Testis (tissue), 2 donors: ENCODE measurements at regions not wholly inside any gene's neighbourhood (a gene's known extent, or its start where the extent isn't known, plus 50 kb on each side); places are given as distances from the start of the nearest gene placed in this dataset.

Source experiments
- POLR2A ChIP-seq: fragments of 450-650 bp; IDR thresholded peaks from one replicate; pipeline ENCODE4 v1.6.1; 2017; ENCODE audit warnings: antibody characterized with exemption, mild to moderate bottlenecking, moderate library complexity
- TF ChIP-seq, protein P1 (sequence below), 3 experiments: fragments of 450-650 bp in 2 of 3; fragments of 200-600 bp in 1 of 3; sonication (generic) in 1 of 3; IDR thresholded peaks; one replicate each; pipeline ENCODE4 v1.5.1; 2016 to 2019; ENCODE audit warnings: antibody characterized with exemption in 3 of 3, mild to moderate bottlenecking in 2 of 3, moderate library complexity in 1 of 3

DNA sequence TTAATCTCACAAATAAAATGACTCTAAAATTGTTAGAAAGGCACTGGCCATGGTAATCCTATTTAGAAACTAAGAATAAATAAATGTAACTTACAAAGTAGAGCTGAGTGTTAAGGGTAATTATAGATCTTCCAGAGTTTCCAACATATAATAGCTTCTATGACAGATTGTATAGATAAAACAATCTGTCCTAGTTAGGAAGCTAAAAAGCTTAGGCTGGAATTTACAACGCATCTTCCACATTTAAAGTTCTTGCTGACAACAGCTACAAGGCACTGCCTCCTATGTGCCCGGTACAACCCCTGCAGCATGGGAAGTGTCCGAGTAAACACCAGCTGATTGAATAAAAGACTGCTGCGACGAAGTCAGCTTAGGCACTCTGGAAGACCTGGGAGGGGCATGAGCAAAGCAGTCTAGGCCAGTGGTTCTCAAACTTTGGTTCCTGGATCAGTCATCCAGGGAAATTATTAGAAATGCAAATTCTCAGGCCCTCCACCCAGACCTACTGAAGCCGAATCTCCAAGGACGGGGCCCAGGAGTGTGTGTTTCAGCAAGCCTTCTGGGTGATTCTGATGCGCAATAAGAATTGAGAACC lies 635.6 kb upstream of the TBX3 start:
- TF ChIP-seq, protein P1, sequence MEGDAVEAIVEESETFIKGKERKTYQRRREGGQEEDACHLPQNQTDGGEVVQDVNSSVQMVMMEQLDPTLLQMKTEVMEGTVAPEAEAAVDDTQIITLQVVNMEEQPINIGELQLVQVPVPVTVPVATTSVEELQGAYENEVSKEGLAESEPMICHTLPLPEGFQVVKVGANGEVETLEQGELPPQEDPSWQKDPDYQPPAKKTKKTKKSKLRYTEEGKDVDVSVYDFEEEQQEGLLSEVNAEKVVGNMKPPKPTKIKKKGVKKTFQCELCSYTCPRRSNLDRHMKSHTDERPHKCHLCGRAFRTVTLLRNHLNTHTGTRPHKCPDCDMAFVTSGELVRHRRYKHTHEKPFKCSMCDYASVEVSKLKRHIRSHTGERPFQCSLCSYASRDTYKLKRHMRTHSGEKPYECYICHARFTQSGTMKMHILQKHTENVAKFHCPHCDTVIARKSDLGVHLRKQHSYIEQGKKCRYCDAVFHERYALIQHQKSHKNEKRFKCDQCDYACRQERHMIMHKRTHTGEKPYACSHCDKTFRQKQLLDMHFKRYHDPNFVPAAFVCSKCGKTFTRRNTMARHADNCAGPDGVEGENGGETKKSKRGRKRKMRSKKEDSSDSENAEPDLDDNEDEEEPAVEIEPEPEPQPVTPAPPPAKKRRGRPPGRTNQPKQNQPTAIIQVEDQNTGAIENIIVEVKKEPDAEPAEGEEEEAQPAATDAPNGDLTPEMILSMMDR (IDR thresholded peaks at IDR 0.05) = no peak
- TF ChIP-seq POLR2A = no peak
